GM19238 (cell line): ENCODE measurements at regions not wholly inside any gene's neighbourhood (a gene's known extent, or its start where the extent isn't known, plus 50 kb on each side); places are given as distances from the start of the nearest gene placed in this dataset.
"Not testable (repeated sequence)": the region's sequence is repeated elsewhere in the genome, so short reads cannot be mapped to it uniquely, and the experiment has no call there.

ENCODE experiments used
- DNase-seq: peaks from one replicate; pipeline ENCODE4 v3.0.0; 2011; ENCODE audit warnings: low spot score; ENCODE audit not compliant: insufficient read length

GRCh38 chr16:52976539-52977167 is 76.0 kb downstream of the CHD9NB start:
- DNase-seq, result peak; percentile 2

GRCh38 chr16:52967744-52968143 is 85.0 kb downstream of the CHD9NB start:
- no peak for DNase-seq

GRCh38 chr16:52964290-52964689 is 88.4 kb downstream of the CHD9NB start:
- no peak for DNase-seq

- DNase-seq, result no peak
These were observed 88.8 kb downstream of the CHD9NB start for GRCh38 chr16:52963855-52964242.

- DNase-seq, result no peak
These were observed 89.4 kb downstream of the CHD9NB start for GRCh38 chr16:52963212-52963854.

GRCh38 chr16:52958951-52959350 is 93.7 kb downstream of the CHD9NB start:
- no peak for DNase-seq

- DNase-seq, result no peak
These were observed 95.5 kb downstream of the CHD9NB start for GRCh38 chr16:52957199-52957598.

GRCh38 chr16:52956044-52956443 is 96.7 kb downstream of the CHD9NB start:
- no peak for DNase-seq

GRCh38 chr16:52953215-52953614 is 99.5 kb downstream of the CHD9NB start:
- no peak for DNase-seq

- no peak for DNase-seq
These were observed 103.8 kb downstream of the CHD9NB start for GRCh38 chr16:52948946-52949345.

GRCh38 chr16:52932321-52932720 is 120.4 kb downstream of the CHD9NB start:
- no peak for DNase-seq

- no peak for DNase-seq
These were observed 123.0 kb downstream of the CHD9NB start for GRCh38 chr16:52929478-52930400.

GRCh38 chr16:52928955-52929354 is 123.7 kb downstream of the CHD9NB start:
- DNase-seq, result no peak

GRCh38 chr16:52925143-52925542 is 127.6 kb downstream of the CHD9NB start:
- no peak for DNase-seq

GRCh38 chr16:52924162-52924561 is 128.5 kb downstream of the CHD9NB start:
- no peak for DNase-seq

GRCh38 chr16:52921104-52921503 is 131.6 kb downstream of the CHD9NB start:
- no peak for DNase-seq

- no peak for DNase-seq
These were observed 132.4 kb downstream of the CHD9NB start for GRCh38 chr16:52920331-52920730.

- no peak for DNase-seq
These were observed 138.3 kb downstream of the CHD9NB start for GRCh38 chr16:52914428-52914827.

- peak; percentile 12 for DNase-seq
These were observed 140.0 kb downstream of the CHD9NB start for GRCh38 chr16:52912565-52913173.

- DNase-seq, result not testable (repeated sequence)
These were observed 144.6 kb downstream of the CHD9NB start for GRCh38 chr16:52908057-52908456.

GRCh38 chr16:52906281-52906680 is 146.4 kb downstream of the CHD9NB start:
- DNase-seq, result no peak
